WI38 (cell line): ENCODE measurements at regions not wholly inside any gene's neighbourhood (a gene's known extent, or its start where the extent isn't known, plus 50 kb on each side); places are given as distances from the start of the nearest gene placed in this dataset.
"Not testable (repeated sequence)": the region's sequence is repeated elsewhere in the genome, so short reads cannot be mapped to it uniquely, and the experiment has no call there.

ENCODE experiments used
- H3K4me3 ChIP-seq: 2 replicates; pipeline ENCODE4 v1.5.1; 2011; ENCODE audit warnings: low read depth, mild to moderate bottlenecking, control low read depth, low read length
- TF ChIP-seq, protein P1 (sequence below): IDR thresholded peaks from 2 replicates; pipeline ENCODE4 v1.5.1; 2012; ENCODE audit warnings: low read depth, mild to moderate bottlenecking, control low read depth, low read length

DNA sequence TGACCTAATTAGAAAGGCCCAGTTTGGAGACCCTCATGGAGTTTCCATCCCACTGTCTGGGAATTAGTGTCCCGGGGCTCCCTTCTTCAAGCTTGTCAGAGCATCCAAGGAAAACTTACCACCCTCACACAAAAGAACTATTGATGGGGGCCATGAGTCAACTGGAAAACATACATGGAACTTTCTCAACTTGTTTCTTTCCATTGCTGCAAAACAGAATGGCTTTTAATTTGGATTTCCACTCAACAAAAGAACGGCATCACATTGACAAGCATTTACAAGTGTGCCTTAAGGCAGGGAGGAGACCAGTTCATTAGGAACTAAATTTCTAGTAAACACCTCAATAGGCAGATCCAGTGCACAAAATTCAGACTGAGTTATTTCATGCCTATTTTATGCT, 289.1 kb upstream of the PREP start:
- no peak overlapping the region for H3K4me3 ChIP-seq
- TF ChIP-seq, protein P1, sequence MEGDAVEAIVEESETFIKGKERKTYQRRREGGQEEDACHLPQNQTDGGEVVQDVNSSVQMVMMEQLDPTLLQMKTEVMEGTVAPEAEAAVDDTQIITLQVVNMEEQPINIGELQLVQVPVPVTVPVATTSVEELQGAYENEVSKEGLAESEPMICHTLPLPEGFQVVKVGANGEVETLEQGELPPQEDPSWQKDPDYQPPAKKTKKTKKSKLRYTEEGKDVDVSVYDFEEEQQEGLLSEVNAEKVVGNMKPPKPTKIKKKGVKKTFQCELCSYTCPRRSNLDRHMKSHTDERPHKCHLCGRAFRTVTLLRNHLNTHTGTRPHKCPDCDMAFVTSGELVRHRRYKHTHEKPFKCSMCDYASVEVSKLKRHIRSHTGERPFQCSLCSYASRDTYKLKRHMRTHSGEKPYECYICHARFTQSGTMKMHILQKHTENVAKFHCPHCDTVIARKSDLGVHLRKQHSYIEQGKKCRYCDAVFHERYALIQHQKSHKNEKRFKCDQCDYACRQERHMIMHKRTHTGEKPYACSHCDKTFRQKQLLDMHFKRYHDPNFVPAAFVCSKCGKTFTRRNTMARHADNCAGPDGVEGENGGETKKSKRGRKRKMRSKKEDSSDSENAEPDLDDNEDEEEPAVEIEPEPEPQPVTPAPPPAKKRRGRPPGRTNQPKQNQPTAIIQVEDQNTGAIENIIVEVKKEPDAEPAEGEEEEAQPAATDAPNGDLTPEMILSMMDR, result no peak

DNA sequence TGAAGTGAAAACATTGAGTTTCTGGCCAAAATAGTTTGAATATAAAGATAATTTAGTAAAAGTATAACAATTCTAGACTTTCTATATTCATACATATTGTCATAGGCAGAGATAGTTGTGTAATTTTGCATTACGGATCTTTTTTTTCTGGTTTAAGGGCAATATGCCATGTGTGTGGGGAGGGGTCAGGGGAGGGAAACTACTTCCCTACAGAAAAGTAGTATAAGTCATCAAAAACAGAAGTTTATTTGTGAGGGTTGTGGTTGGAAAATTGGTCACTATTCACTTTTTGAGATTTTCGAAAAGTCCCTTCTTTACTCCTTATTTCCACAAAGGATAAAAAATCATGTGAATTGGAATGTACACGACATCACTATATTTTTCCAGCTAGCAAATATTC, 288.2 kb upstream of the PREP start:
- H3K4me3 ChIP-seq, result no peak overlapping the region
- TF ChIP-seq, protein P1, result no peak

DNA sequence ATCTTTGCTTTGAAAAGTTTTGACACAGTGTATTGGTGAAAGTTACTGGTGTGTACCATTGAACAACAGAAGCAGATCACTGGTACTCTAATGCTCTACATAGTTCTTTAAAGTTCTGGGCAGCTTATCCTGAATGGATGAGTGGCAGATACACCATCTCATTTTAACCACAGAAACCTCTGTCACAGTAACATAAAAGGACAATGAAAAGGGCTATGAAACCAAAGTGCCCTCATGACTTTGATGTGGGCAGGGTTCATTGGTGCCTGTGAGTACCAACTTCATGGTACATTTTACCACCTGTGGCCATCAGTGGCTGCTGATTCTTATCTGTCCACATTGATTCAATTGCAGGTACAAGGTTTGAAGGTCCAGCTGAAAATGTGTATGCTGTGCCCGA, 285.7 kb upstream of the PREP start:
- no peak overlapping the region for H3K4me3 ChIP-seq
- TF ChIP-seq, protein P1, result no peak

DNA sequence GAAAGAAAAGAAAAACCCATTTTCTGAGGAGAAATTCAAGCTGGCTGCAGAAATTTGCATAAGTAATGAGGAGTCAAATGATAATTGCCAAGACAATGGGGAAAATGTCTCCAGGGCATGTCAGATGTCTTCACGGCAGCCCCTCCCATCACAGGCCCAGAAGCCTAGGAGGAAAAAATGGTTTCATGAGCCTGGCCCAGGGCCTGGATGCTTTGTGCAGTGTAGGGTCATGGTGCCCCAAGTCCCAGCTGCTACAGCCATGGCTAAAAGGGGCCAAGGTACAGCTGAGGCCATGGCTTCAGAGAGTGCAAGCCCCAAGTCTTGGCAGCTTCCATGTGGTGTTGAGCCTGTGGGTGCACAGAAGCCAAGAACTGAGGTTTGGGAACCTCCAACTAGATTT, 283.9 kb upstream of the PREP start:
- H3K4me3 ChIP-seq, result not testable (repeated sequence)

DNA sequence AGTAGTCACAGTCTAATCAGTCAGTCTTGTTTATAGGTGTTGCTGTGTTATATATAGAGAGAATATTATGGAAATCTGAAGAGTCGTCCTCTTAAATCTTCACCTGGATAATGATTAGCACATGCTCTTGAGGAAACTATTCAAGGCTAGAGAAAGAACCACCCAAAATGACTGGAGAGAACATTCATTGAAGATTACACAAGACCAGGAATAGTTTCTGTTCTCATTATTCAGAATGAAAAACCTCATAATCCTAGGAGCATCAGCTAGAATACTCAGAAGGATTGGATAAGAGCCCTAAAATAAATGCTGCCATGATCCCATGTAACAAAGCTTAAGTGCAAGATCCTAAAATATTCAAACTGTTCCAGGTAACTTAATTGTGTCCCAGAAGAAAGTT, 278.2 kb upstream of the PREP start:
- TF ChIP-seq, protein P1, result no peak
- no peak overlapping the region for H3K4me3 ChIP-seq

DNA sequence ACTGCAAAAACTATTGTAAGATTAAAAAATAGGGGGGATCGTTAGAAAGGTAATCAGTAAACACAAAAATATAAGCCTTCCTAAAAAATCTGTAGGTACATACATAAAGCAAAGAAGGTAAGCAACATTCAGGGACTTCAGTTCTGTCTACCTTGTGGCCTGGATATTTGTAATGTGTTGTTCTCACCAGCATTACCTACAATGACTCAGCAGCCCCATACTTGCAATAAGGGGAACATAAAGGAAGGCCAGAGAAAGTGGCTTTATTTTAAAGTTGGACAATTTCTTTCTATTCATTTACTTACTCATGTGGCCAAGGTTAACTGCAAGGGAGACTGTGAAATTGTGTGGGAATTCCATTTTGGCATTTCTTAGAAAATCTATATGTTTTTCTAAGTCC, 277.2 kb upstream of the PREP start:
- TF ChIP-seq, protein P1, result no peak
- H3K4me3 ChIP-seq, result no peak overlapping the region

DNA sequence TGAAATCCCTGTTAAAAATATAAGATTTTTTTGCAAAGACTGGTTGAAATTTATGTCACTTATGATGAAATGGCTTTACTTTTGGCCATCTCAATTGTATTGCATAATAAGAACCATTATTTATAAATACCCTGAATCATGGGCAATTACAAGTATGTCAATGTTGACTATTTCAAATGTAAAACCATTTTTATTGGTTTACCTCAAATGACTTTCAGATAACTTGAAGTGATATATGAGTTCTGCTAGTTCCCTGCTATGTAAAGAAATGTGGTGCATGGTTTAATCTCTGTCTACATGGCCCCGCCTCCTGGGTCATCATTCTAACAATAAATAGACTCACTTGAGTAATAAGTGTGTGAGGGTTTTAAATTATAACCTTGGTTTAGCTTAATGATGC, 275.6 kb upstream of the PREP start:
- H3K4me3 ChIP-seq, result no peak overlapping the region
- TF ChIP-seq, protein P1, result no peak

DNA sequence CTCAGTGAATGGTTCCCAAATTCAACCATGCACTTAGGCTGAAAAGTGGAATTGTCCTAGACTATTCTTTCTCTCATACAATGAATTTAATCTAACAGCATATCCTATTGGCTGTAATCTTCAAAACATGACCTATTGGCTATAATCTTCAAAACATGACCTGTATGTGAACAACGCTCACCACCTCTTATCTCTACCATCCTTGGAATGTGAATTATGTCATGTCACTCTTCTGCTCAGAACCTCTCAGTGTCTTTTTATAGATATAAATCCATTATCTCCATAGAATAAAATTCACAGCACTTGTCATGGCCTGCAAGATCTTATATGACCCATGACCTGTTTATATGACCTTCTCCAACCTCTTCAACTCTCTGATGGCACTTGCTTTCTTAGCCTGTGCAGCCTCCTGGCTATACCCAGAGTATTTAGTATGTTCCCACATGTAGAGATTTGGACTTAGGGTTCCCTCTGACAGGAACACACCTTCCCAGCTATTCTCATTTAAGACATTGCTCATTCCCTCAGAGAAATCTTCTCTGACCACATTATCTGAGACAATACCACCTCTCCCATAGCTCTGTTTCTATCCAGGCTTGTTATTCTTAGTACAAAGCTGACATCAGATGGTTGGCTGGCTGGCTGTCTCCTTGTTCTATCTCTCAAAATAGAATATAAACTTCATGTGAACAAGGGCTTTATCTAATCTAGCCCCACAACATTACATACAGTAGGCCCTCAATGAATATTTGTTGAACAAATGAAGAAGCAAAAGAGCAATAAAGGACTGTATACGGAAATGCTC, 275.0 kb upstream of the PREP start:
- no peak overlapping the region for H3K4me3 ChIP-seq
- TF ChIP-seq, protein P1, result no peak
